H9 (cell line): ENCODE measurements at regions not wholly inside any gene's neighbourhood (a gene's known extent, or its start where the extent isn't known, plus 50 kb on each side); places are given as distances from the start of the nearest gene placed in this dataset.
A peak's percentile ranks its signal among the peaks of the same experiment; 100 is the strongest.

Experiments used
- DNase-seq: peaks from one replicate; pipeline ENCODE4 v3.0.0-alpha.2; 2017
- H2AFZ ChIP-seq: one replicate; pipeline ENCODE4 v1.6.1; 2013; ENCODE audit warnings: mild to moderate bottlenecking, low read length, control low read depth, moderate library complexity
- H2AK5ac ChIP-seq: 2 replicates; pipeline ENCODE4 v1.6.1; 2013; ENCODE audit warnings: low read length, control low read depth, mixed read lengths; ENCODE audit not compliant: insufficient read length
- H2BK120ac ChIP-seq: one replicate; pipeline ENCODE4 v1.6.1; 2013; ENCODE audit warnings: low read depth, mild to moderate bottlenecking, low read length, control low read depth, inconsistent platforms; ENCODE audit not compliant: poor library complexity, severe bottlenecking
- H2BK12ac ChIP-seq: 2 replicates; pipeline ENCODE4 v1.6.1; 2013; ENCODE audit warnings: low read length, control low read depth, mixed read lengths, low read depth; ENCODE audit not compliant: insufficient read length
- H2BK15ac ChIP-seq: 2 replicates; pipeline ENCODE4 v1.6.1; 2013; ENCODE audit warnings: low read depth, low read length, control low read depth
- H2BK20ac ChIP-seq: one replicate; pipeline ENCODE4 v1.6.1; 2013; ENCODE audit warnings: low read depth, mild to moderate bottlenecking, low read length, control low read depth, inconsistent platforms; ENCODE audit not compliant: poor library complexity, severe bottlenecking
- H2BK5ac ChIP-seq: 2 replicates; pipeline ENCODE4 v1.6.1; 2013; ENCODE audit warnings: low read length, control low read depth, mixed read lengths; ENCODE audit not compliant: insufficient read length
- H3K14ac ChIP-seq: 2 replicates; pipeline ENCODE4 v1.6.1; 2013; ENCODE audit warnings: low read length, control low read depth; ENCODE audit not compliant: insufficient read depth
- H3K18ac ChIP-seq: 2 replicates; pipeline ENCODE4 v1.6.1; 2013; ENCODE audit warnings: low read depth, mild to moderate bottlenecking, mixed read lengths, low read length, control low read depth; ENCODE audit not compliant: insufficient read length
- H3K23ac ChIP-seq: 2 replicates; pipeline ENCODE4 v1.6.1; 2013; ENCODE audit warnings: low read length, control low read depth, mixed read lengths, low read depth; ENCODE audit not compliant: insufficient read length
- H3K23me2 ChIP-seq: 2 replicates; pipeline ENCODE4 v1.6.1; 2013; ENCODE audit warnings: low read depth, mild to moderate bottlenecking, mixed read lengths, low read length, control low read depth; ENCODE audit not compliant: insufficient read length, poor library complexity, severe bottlenecking
- H3K27ac ChIP-seq: 2 replicates; pipeline ENCODE4 v1.5.1; 2013; ENCODE audit warnings: low read length, control low read depth, mixed read lengths, low read depth; ENCODE audit not compliant: insufficient read length
- H3K27me3 ChIP-seq: 2 replicates; pipeline ENCODE4 v1.6.1; 2013; ENCODE audit warnings: low read length, control low read depth, inconsistent platforms; ENCODE audit not compliant: insufficient read depth
- H3K4ac ChIP-seq: 2 replicates; pipeline ENCODE4 v1.6.1; 2013; ENCODE audit warnings: low read depth, mild to moderate bottlenecking, control low read depth, inconsistent platforms, low read length, moderate library complexity
- H3K4me1 ChIP-seq: 2 replicates; pipeline ENCODE4 v1.6.1; 2013; ENCODE audit warnings: low read length, control low read depth, inconsistent platforms; ENCODE audit not compliant: insufficient read depth
- H3K4me2 ChIP-seq: 2 replicates; pipeline ENCODE4 v1.6.1; 2013; ENCODE audit warnings: low read length, control low read depth, mixed read lengths; ENCODE audit not compliant: insufficient read length, insufficient read depth
- H3K56ac ChIP-seq: 2 replicates; pipeline ENCODE4 v1.6.1; 2013; ENCODE audit warnings: low read depth, mild to moderate bottlenecking, mixed read lengths, low read length, control low read depth; ENCODE audit not compliant: insufficient read length
- H3K79me1 ChIP-seq: 2 replicates; pipeline ENCODE4 v1.6.1; 2013; ENCODE audit warnings: low read depth, mild to moderate bottlenecking, moderate library complexity, low read length, control low read depth, inconsistent platforms; ENCODE audit not compliant: insufficient read depth, poor library complexity, severe bottlenecking
- H3K79me2 ChIP-seq: 2 replicates; pipeline ENCODE4 v1.6.1; 2013; ENCODE audit warnings: low read length, control low read depth, inconsistent platforms; ENCODE audit not compliant: insufficient read depth
- H3K9ac ChIP-seq: 2 replicates; pipeline ENCODE4 v1.6.1; 2013; ENCODE audit warnings: low read length, control low read depth, mixed read lengths; ENCODE audit not compliant: insufficient read length; ENCODE audit errors: extremely low read depth
- H3K9me3 ChIP-seq: one replicate; pipeline ENCODE4 v1.6.1; 2013; ENCODE audit warnings: low read depth, low read length, inconsistent platforms; ENCODE audit not compliant: control insufficient read depth
- H3T11ph ChIP-seq: one replicate; pipeline ENCODE4 v1.6.1; 2013; ENCODE audit warnings: mild to moderate bottlenecking, low read length, control low read depth, inconsistent platforms
- H4K20me1 ChIP-seq: one replicate; pipeline ENCODE4 v1.6.1; 2013; ENCODE audit not compliant: control insufficient read depth, insufficient read length, insufficient read depth
- H4K5ac ChIP-seq: 2 replicates; pipeline ENCODE4 v1.6.1; 2013; ENCODE audit warnings: low read depth, mild to moderate bottlenecking, mixed read lengths, low read length, control low read depth; ENCODE audit not compliant: insufficient read length
- H4K8ac ChIP-seq: replicated peaks from 2 replicates; pipeline ENCODE4 v1.6.1; 2013; ENCODE audit warnings: low read length, control low read depth, mixed read lengths, low read depth; ENCODE audit not compliant: insufficient read length
- H4K91ac ChIP-seq: 2 replicates; pipeline ENCODE4 v1.6.1; 2013; ENCODE audit warnings: low read depth, mild to moderate bottlenecking, moderate library complexity, mixed read lengths, low read length, control low read depth; ENCODE audit not compliant: insufficient read length
- H3K27ac Mint-ChIP-seq, 3 experiments: 2 replicates in 2 of 3; 3 replicates in 1 of 3; pipeline ENCODE4 v1.8.0; 2020 to 2021; ENCODE audit warnings: mixed read lengths in 3 of 3, mild to moderate bottlenecking in 1 of 3, moderate library complexity in 1 of 3
- H3K27me3 Mint-ChIP-seq: 2 replicates; pipeline ENCODE4 v1.8.0; 2021; ENCODE audit warnings: low read depth, mild to moderate bottlenecking, moderate library complexity, mixed read lengths
- H3K36me3 Mint-ChIP-seq, 3 experiments: 2 replicates in 2 of 3; 3 replicates in 1 of 3; pipeline ENCODE4 v1.8.0; 2020 to 2021; ENCODE audit warnings: low read depth in 3 of 3, mixed read lengths in 3 of 3; ENCODE audit not compliant: insufficient read depth in 1 of 3
- H3K4me1 Mint-ChIP-seq, 2 experiments: 2 replicates each; pipeline ENCODE4 v1.8.0; 2020; ENCODE audit warnings: mixed read lengths in 2 of 2
- H3K4me3 Mint-ChIP-seq, 2 experiments: 2 replicates in 1 of 2; 3 replicates in 1 of 2; pipeline ENCODE4 v1.8.0; 2020 to 2021; ENCODE audit warnings: mild to moderate bottlenecking in 2 of 2, mixed read lengths in 2 of 2, moderate library complexity in 1 of 2
- H3K9me3 Mint-ChIP-seq, 2 experiments: 2 replicates in 1 of 2; 3 replicates in 1 of 2; pipeline ENCODE4 v1.8.0; 2020; ENCODE audit warnings: mild to moderate bottlenecking in 2 of 2, mixed read lengths in 2 of 2, moderate library complexity in 1 of 2
- WGBS: extraction: QIAGEN DNeasy Blood & Tissue Kit; methylation state at CpG from one replicate; pipeline ENCODE4 v1.1.7; 2013; ENCODE audit warnings: missing lambda C conversion rate, low lambda C conversion rate, mixed read lengths; ENCODE audit not compliant: insufficient read length; ENCODE audit errors: extremely low coverage; 5-methylcytosine and 5-hydroxymethylcytosine counted together
- TF ChIP-seq, protein P1 (sequence below): fragments of 200-600 bp; sonication (generic); conservative IDR thresholded peaks from 3 replicates; pipeline ENCODE4 v1.8.0; 2021; ENCODE audit warnings: antibody characterized with exemption, mild to moderate bottlenecking

DNA sequence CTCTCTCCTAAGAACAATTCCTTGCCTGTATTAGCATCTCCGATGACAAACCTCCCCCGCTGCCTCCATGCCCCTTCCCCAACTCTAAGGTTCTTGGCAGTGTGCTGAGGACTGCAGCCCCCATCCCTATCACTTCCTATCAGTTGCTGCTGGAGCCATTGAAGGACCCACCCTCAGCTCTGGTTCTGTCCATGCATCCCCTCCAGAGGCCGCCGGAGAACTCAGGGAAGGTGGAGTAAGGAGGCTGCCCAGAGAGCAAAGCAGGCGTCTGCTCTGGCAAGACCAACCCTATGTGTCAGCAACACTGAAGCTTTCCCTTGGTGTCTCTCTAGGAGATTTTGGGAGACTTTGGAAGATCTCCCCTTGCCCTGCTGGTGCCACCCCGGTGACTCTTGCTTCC is 1139.5 kb downstream of the TBC1D22A start:
- no peaks in the 10 kb centered on the region for H3K23me2 ChIP-seq
- H3K4me3 Mint-ChIP-seq: no peak overlapping the region; a peak in 1 of 5 replicates
- no peaks in the 10 kb centered on the region for H3K79me2 ChIP-seq
- H3K23ac ChIP-seq: no peak overlapping the region
- peaks cover 0 to 5% (median 0%) of the 10 kb centered on the region in 3 experiments; a peak in 3 of 7 replicates for H3K36me3 Mint-ChIP-seq
- peaks cover 3% of the 10 kb centered on the region for H3K27me3 Mint-ChIP-seq
- H3K18ac ChIP-seq: no peak overlapping the region
- H3K4me1 Mint-ChIP-seq: no peaks in the 10 kb centered on the region
- peaks cover 12% of the 10 kb centered on the region for H3K9me3 ChIP-seq
- no peak overlapping the region for H2AFZ ChIP-seq
- H4K5ac ChIP-seq: no peak overlapping the region
- H2BK120ac ChIP-seq: no peak overlapping the region
- DNase-seq: peak; percentile 47
- WGBS: no CpG with 5 or more reads among the region's 6 CpGs
- no peaks in the 10 kb centered on the region for H4K20me1 ChIP-seq
- H3K56ac ChIP-seq: no peak overlapping the region
- H3K4me1 ChIP-seq: no peaks in the 10 kb centered on the region
- no peak overlapping the region for H2BK12ac ChIP-seq
- no peak overlapping the region for H2BK20ac ChIP-seq
- no peak overlapping the region for H2AK5ac ChIP-seq
- H3K9me3 Mint-ChIP-seq: peaks cover 16 to 76% of the 10 kb centered on the region in 2 experiments
- no peak overlapping the region for H2BK5ac ChIP-seq
- no peak overlapping the region for H4K8ac ChIP-seq
- H3K14ac ChIP-seq: no peak overlapping the region
- H2BK15ac ChIP-seq: no peak overlapping the region
- H3K27ac ChIP-seq: no peak overlapping the region
- no peak overlapping the region; a peak in 1 of 7 replicates for H3K27ac Mint-ChIP-seq
- H3K4me2 ChIP-seq: no peak overlapping the region
- H3K4ac ChIP-seq: no peak overlapping the region
- TF ChIP-seq, protein P1, sequence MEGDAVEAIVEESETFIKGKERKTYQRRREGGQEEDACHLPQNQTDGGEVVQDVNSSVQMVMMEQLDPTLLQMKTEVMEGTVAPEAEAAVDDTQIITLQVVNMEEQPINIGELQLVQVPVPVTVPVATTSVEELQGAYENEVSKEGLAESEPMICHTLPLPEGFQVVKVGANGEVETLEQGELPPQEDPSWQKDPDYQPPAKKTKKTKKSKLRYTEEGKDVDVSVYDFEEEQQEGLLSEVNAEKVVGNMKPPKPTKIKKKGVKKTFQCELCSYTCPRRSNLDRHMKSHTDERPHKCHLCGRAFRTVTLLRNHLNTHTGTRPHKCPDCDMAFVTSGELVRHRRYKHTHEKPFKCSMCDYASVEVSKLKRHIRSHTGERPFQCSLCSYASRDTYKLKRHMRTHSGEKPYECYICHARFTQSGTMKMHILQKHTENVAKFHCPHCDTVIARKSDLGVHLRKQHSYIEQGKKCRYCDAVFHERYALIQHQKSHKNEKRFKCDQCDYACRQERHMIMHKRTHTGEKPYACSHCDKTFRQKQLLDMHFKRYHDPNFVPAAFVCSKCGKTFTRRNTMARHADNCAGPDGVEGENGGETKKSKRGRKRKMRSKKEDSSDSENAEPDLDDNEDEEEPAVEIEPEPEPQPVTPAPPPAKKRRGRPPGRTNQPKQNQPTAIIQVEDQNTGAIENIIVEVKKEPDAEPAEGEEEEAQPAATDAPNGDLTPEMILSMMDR: 0 out of 3 replicates have a peak, but pooled peaks have one; percentile 12
- no peak overlapping the region for H4K91ac ChIP-seq
- no peak overlapping the region for H3T11ph ChIP-seq
- no peak overlapping the region for H3K9ac ChIP-seq
- H3K79me1 ChIP-seq: no peaks in the 10 kb centered on the region
- no peaks in the 10 kb centered on the region for H3K27me3 ChIP-seq
